GM12864 (cell line): ENCODE measurements at regions not wholly inside any gene's neighbourhood (a gene's known extent, or its start where the extent isn't known, plus 50 kb on each side); places are given as distances from the start of the nearest gene placed in this dataset.

Experiments
- DNase-seq: peaks from one replicate; pipeline ENCODE4 v3.0.0-alpha.2; 2011; ENCODE audit warnings: low read depth
- H3K4me3 ChIP-seq: 2 replicates; pipeline ENCODE4 v1.5.1; 2011; ENCODE audit warnings: mild to moderate bottlenecking, low read depth, low read length, control low read depth
- CTCF ChIP-seq: IDR thresholded peaks from 2 replicates; pipeline ENCODE4 v1.5.1; 2011; ENCODE audit warnings: low read depth, mild to moderate bottlenecking, moderate library complexity, low read length, control low read depth, inconsistent platforms; ENCODE audit errors: missing control alignments

DNA sequence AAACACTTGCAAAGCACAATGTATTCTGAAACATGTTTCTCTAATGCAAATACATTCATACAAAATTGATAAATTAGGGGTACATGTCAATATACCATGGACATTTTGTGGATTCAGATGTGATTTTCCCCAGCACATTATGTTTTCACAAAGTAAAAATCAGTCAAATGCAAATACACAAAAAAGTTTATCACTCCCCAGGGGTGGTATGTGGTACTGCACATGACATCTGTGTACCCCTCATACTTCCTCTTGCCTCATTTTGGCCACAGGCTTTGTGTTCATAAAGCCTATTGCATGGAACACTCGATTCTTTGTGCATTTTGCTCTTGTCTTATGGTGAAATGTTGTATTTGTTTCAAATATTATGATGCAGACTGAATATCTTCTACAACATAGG lies 116.8 kb upstream of the PDE4D start:
- DNase-seq, result no peak
- no peak overlapping the region for H3K4me3 ChIP-seq
- TF ChIP-seq CTCF, result peak; percentile 44

- no peak for DNase-seq
- no peak overlapping the region for H3K4me3 ChIP-seq
- no peak for TF ChIP-seq CTCF
These were observed 114.2 kb upstream of the PDE4D start for GRCh38 chr5:60007729-60008128.

DNA sequence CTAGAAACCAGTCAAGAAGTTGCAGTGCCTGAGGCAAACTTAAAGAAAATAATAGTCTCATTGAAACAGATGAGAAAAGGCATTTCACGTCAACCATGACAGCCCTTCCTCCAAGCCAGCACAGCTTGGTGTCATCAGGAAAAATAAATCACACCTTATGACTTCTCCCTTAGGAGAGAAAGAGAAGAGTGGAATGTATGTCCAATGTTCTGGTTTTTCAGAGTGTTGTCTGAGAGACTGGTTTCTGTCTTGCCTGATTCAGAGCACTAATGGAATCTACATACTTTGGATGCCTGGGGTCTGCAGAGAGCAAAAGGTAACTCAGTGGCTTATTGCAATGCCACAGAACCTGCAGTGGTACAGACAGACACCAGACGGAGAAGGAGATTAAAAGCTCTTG lies 105.5 kb upstream of the PDE4D start:
- no peak for DNase-seq
- no peak for TF ChIP-seq CTCF
- no peak overlapping the region for H3K4me3 ChIP-seq

- DNase-seq, result no peak
- no peak overlapping the region for H3K4me3 ChIP-seq
These were observed 98.7 kb upstream of the PDE4D start for GRCh38 chr5:59992206-59992605.

DNA sequence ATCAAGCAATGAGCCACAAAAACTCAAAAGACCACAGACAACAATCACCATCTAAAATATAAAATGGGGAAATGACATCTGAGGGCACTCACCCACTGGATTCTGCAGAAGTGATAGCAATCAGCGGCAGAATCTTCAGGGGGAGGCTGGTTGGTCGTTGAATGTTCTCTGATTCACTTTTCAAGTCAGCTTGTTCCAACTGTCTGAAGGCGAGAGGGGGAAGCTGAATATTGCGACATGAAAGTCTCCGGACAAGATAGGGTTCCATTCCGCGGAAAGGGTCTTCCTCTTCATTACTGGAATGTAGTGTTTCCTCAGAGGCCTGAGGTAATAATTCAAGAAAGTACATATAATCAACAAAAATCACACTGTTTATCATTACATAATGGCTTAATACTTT lies 94.9 kb upstream of the PDE4D start:
- no peak for TF ChIP-seq CTCF
- no peak for DNase-seq
- H3K4me3 ChIP-seq, result no peak overlapping the region

More at GRCh38 chr5:59992206-59992605, 98.7 kb upstream of the PDE4D start:
- TF ChIP-seq CTCF, result no peak

DNA sequence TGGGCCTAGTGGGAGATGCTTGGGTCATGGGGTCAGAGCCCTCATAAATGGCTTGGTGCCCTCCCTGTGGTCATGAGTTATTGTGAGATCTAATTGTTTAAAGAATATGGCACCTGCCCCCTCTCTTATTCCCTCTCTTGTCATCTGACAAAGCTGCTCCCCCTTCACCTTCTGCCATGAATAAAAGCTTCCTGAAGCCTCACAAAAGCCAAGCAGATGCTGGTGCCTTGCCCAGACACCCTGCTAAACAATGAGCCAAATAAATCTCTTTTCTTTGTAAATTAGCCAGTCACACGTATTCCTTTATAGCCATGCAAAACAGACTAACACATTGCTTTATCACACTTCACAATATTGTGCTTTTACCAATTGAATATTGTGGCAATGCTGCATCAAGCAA lies 82.8 kb upstream of the PDE4D start:
- no peak for TF ChIP-seq CTCF
- H3K4me3 ChIP-seq, result no peak overlapping the region
- DNase-seq, result no peak

DNA sequence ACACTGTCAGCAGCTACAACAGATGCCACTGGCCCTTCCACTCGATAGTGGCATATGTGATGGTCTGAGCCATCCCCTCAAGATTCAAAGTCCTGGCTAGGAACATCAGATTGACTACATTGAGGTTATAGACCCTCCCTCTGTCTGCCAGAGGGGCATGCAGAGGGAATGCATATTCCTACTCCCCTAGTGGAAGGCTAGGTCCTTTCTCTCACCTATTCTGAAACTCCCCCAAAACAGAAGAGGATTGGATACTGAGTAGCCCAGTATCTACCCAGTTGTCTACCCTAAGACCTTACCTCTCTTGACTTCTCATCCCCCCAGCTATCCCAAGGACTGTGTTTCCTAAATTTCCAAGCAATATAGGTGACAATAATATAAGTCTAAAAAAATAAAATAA lies 78.5 kb upstream of the PDE4D start:
- TF ChIP-seq CTCF, result no peak
- H3K4me3 ChIP-seq, result no peak overlapping the region
- no peak for DNase-seq
